GM19438 (cell line): ENCODE measurements at regions not wholly inside any gene's neighbourhood (a gene's known extent, or its start where the extent isn't known, plus 50 kb on each side); places are given as distances from the start of the nearest gene placed in this dataset.

Source experiments
- ATAC-seq: cut with Tn5 transposase; IDR thresholded peaks from one replicate; pipeline ENCODE4 v1.9.1; 2021; ENCODE audit warnings: low read depth; ENCODE audit not compliant: unreplicated experiment

DNA sequence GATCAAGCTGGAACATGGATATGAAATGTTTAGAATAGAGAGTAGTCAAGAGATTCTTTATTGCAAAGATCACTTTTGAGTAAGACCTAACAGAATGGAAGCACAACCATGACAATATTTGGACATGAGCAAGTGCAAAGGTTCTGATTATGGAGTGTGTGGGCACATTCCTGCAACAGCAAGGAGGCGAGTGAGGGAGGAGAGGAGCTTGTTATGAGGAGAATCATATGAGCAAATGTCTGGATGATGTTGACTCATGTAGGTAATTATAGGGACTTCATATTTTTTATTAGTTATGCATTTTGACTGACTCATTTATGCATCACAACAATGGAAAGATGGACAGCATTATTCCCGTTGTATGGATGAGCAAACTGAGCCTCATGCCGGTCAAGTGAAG lies 100.8 kb upstream of the SLC35B3 start:
- no peak for ATAC-seq

DNA sequence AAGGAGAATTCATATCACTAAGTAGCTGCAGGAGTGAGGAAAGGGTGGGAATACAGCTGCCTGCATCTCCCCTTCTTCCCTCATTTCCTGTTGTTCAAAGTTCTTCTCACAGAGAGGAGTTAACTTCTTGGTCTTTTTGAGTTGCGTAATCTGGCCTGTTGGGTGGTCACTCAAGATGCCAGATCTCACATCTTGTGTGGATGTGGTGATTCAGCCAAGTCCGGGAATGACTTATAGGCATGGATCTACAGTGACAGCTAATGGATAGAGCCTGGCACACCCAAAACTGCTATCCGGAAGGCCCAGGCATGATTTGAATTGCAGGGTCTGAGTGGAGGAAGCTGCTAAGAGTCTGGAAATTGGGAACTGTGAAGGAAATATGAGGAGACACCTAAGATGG lies 100.2 kb upstream of the SLC35B3 start:
- no peak for ATAC-seq

DNA sequence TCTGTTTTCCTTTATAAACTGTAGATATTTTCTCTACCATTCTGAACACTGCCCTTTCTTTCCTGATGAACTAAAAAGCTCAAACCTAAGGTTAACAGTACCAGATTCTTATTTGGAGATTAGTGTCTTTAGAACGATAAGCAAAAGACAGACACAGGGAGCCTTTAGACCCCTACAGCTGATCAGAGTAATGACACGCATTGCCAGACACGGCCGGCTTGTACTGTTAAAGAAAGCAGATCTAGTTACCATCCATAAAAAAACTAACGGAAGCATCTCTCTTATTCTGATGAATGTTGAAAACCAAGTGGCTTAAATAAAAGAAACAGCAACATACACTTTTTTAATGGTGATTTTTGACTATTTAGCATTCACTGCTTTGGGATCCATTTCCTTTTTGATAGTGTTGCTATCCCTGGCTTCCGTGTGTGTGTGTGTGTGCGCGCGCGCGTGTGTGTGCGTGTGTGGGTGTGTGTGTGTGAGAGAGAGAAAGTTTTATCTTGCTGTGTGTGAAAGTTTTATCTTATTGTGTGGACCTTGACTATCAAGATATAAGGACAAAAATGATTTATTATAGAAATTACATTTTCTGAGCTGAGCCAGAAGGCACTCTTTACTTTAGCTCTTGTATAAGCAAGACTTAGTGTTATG lies 95.6 kb upstream of the SLC35B3 start:
- ATAC-seq, result no peak

DNA sequence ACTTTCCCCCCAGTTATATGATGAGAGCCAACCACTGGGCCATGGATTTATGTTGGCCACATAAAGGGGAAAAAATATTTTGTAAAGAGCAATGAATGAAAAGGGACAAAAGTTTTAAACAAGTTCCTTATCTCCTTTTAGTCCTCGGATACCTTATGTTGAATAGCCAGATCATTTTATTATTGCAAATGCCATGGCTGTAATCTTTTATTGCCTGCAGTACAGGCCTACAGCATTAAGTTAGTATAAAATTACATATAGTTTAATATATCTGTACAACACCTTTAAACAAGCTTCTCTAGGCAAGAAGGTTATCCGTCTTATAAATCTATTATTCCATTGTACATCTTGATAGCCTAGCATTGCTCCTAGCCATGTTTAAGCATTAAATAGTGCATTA lies 93.9 kb upstream of the SLC35B3 start:
- ATAC-seq, result no peak

DNA sequence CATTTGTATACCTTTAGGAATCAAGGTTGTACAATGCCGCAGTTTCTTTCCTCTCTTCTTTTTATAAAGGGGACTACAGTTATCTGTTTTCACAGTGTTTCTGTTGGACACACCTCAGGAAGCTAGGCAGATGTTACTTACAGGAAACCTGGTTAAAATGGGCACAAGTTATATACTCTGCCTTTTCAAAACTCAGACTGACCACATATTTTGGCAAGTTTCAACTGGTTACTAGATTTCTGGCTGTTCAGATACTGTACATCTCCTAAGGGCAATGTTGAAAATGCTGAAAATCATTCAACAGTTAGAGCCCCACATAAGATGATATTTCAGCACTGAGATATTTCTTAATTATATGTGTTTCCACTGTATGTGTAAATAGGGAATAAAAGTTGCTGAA lies 92.5 kb upstream of the SLC35B3 start:
- ATAC-seq, result no peak

DNA sequence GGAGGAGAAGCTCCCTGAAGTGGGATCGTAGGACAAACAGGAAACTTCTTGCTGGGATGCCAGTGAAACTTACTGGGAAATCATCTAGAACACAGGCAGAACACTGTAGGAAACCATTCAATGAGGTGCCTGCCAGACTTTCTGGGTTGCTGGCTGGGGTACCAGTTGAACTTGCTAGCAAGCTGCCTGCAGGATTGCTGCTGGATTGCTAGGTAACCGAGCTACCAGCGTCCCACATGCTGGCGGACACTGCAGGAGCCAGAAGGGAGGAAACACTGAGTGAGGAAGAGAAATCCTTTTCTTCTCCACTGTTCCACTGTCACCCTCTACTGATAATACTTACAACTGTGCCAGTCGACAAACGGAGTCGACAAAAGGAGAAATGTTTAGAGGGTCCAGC lies 91.3 kb upstream of the SLC35B3 start:
- ATAC-seq, result no peak

DNA sequence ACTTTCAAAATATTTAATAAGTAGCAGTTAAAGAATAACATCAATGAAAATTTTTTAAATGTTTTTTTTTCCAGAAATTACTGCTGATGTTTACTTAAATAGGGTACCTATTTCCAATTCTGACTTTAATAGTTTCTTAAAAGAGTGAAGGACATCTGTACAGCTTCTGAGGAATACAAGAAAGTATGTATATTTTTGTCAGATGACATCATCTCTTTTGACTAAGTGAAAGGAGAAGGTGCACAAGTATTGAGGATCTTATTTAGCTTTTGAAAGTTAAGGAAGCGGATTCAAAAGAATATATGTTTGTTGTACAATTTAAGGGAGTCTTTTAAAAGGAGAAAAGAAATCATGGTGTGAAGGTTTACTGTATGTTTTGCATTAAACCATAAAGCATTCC lies 90.0 kb upstream of the SLC35B3 start:
- no peak for ATAC-seq

DNA sequence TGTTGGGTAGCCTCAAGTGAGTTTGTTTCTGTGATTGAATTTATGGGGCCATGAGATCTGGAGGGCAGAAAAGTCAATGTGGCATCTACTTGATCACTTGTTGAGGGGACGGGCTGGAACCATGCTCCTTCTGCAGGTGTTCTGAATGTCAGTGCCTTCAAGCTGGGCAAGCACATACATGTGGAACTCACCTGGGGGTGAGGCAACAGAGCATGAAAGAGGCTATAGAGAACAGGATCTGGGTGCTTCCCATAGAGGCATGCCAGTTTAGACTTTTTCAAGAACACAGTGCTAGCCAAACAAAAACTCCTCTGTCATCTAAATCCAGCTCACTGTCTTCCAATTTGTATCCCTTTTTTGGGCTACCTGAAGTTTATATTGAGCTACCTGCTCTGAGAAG lies 77.8 kb upstream of the SLC35B3 start:
- ATAC-seq, result no peak

DNA sequence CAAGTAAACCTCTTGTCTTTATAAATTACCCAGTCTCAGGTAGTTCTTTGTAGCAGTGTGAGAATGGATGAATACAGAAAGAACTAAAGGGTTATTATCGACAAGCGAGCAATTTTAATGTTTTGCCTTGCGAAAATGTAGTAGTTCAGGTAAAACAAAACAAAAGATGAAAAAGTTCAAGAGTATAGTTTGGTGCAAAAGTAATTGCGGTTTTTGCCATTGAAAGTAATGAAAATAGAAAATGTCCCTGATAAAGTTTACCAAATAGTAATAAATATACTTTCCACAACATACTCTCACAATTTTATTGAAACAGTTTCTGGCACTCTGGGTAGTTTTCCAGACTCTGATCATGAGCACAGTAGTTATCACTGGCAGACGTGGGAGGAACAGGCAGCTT lies 71.9 kb upstream of the SLC35B3 start:
- ATAC-seq, result no peak

DNA sequence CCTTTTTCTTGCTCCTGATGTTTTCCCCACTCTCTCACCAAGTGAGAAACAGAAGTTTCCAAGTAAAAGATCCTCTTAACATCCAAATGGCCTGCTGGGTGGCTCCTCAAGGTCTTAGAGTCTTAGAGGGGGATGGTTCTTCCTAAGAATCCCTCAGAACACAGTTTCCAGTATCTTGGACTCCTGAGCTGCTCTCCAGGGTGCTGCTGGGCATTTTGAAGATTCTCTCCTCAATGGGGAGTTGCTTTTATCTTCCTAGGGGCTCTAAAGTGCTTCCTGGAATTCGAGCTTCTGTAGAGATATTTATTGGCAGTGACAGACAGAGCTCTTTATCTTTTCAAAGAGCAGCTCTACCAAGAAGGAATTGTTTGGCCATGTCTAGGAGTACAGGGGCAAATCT lies 70.8 kb upstream of the SLC35B3 start:
- ATAC-seq, result no peak

DNA sequence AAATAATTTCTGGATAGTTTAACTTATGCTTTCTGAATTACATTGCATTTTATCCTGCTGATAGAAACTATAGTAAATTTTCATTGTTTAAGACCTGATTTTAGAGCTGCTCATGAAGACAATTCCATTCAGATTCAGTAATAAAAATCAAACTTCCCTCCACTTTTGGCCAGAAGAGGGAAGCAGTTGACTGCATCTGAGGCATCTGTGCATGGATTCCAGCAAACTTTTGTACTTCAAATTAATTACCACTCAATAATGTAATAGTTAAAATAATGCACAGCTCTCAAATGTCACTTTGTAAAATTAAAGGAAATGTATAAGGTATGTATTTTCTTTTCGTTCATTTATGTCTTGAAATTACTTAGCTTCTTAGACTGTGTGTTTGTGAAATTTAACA lies 64.2 kb upstream of the SLC35B3 start:
- no peak for ATAC-seq

DNA sequence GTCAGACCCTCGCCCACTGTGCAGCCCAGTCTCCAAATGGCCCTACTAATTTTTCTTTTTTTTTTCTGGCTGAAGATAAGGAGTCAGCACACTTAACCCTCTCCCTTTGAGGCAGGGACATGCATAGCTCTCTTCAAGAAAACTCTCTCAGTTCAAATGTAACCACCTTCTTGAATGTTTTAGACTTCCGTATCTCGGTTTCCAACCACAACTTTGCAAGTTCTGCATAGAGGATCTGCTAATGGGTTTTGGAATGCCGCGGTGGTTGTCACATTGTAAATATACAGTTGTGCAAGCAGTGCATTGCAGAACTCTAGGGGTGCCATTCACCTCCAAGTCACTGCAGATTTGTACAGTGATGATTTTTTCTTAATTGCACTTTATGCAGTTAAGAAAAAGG lies 59.4 kb upstream of the SLC35B3 start:
- no peak for ATAC-seq

DNA sequence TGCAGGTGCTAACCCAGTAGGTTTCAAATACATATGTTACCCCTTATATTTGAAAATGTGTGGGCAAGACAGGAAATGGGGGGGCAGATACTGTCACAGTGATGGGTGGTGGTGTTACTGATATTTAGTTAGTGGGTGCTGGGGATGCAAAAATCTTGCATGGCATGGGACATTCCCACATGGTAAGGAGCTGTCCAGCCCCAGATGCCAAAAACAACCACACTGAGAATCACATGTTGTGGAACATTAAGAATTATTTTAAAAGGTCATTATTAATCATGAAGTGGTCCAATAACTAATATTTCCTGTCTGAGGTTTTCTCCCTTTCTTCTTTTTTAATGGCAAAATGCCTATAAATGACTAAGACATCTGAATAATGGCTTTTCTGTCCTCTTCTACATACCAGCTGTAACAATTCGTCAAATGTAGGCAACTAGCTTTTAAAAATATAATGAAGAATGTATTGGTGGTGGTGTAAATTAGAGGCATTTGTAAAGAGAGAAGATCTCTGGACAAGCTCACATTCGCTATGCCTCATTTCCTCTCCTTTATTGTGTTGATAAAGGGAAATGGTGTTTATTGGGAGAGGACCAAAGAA lies 57.3 kb upstream of the SLC35B3 start:
- ATAC-seq, result no peak
